Liver (tissue), 8 donors: ENCODE measurements at regions not wholly inside any gene's neighbourhood (a gene's known extent, or its start where the extent isn't known, plus 50 kb on each side); places are given as distances from the start of the nearest gene placed in this dataset.

Experiments used
- DNase-seq: peaks from one replicate; pipeline ENCODE4 v3.0.0-alpha.2; 2017; ENCODE audit warnings: low spot score
- H3K27ac ChIP-seq, 2 donors: one replicate each; pipeline ENCODE4 v1.7.0; 2013; ENCODE audit warnings: inconsistent platforms in 2 of 2, low read length in 2 of 2, control low read depth in 1 of 2, low read depth in 1 of 2, mild to moderate bottlenecking in 1 of 2
- H3K27me3 ChIP-seq, 4 donors: one replicate each; pipeline versions ENCODE4 v1.6.1 to v1.7.0; 2013; ENCODE audit warnings: low read length in 3 of 4, inconsistent platforms in 1 of 4, mild to moderate bottlenecking in 1 of 4, moderate library complexity in 1 of 4; ENCODE audit not compliant: control insufficient read depth in 4 of 4, insufficient read depth in 4 of 4
- H3K36me3 ChIP-seq, 4 donors: one replicate each; pipeline versions ENCODE4 v1.6.1 to v1.7.0; 2013; ENCODE audit warnings: low read length in 3 of 4, mild to moderate bottlenecking in 3 of 4, low read depth in 1 of 4, moderate library complexity in 1 of 4; ENCODE audit not compliant: control insufficient read depth in 4 of 4, insufficient read depth in 3 of 4
- H3K4me1 ChIP-seq, 4 donors: one replicate each; pipeline versions ENCODE4 v1.6.1 to v1.7.0; 2013; ENCODE audit warnings: low read length in 3 of 4, mild to moderate bottlenecking in 3 of 4, moderate library complexity in 1 of 4; ENCODE audit not compliant: control insufficient read depth in 4 of 4, insufficient read depth in 4 of 4
- H3K4me3 ChIP-seq, 3 donors: one replicate each; pipeline versions ENCODE4 v1.6.1 to v1.7.0; 2013; ENCODE audit warnings: low read length in 3 of 3, control low read depth in 1 of 3, low read depth in 1 of 3, mild to moderate bottlenecking in 1 of 3
- H3K9ac ChIP-seq, 2 donors: one replicate each; pipeline ENCODE4 v1.7.0; 2013; ENCODE audit warnings: low read length in 2 of 2, mild to moderate bottlenecking in 2 of 2, moderate library complexity in 2 of 2, control low read depth in 1 of 2, low read depth in 1 of 2
- H3K9me3 ChIP-seq, 4 donors: one replicate each; pipeline versions ENCODE4 v1.6.1 to v1.7.0; 2013; ENCODE audit warnings: low read length in 3 of 4; ENCODE audit not compliant: control insufficient read depth in 4 of 4
- EGR1 ChIP-seq, 2 donors: IDR thresholded peaks; 2 replicates each; pipeline ENCODE4 v1.6.1; 2016 to 2018; ENCODE audit warnings: antibody characterized with exemption in 2 of 2, low read depth in 2 of 2
- FOXA1 ChIP-seq: IDR thresholded peaks from 2 replicates; pipeline ENCODE4 v1.6.1; 2016; ENCODE audit warnings: antibody characterized with exemption
- GABPA ChIP-seq, 2 donors: IDR thresholded peaks in 1 of 2; conservative IDR thresholded peaks in 1 of 2; 2 replicates each; pipeline ENCODE4 v1.6.1; 2016; ENCODE audit warnings: antibody characterized with exemption in 2 of 2, mild to moderate bottlenecking in 1 of 2, moderate library complexity in 1 of 2
- HNF4A ChIP-seq, 2 donors: conservative IDR thresholded peaks; 2 replicates each; pipeline ENCODE4 v1.6.1; 2016; ENCODE audit warnings: antibody characterized with exemption in 2 of 2, mild to moderate bottlenecking in 2 of 2
- HNF4G ChIP-seq: IDR thresholded peaks from 2 replicates; pipeline ENCODE4 v1.6.1; 2016; ENCODE audit warnings: antibody characterized with exemption
- NR2F2 ChIP-seq: IDR thresholded peaks from 2 replicates; pipeline ENCODE4 v1.6.1; 2016; ENCODE audit warnings: antibody characterized with exemption
- RAD21 ChIP-seq, 2 donors: IDR thresholded peaks; 2 replicates each; pipeline ENCODE4 v1.6.1; 2016; ENCODE audit warnings: antibody characterized with exemption in 2 of 2, mild to moderate bottlenecking in 2 of 2
- RXRA ChIP-seq, 2 donors: IDR thresholded peaks; 2 replicates each; pipeline ENCODE4 v1.6.1; 2017 to 2018; ENCODE audit warnings: antibody characterized with exemption in 2 of 2, mild to moderate bottlenecking in 1 of 2
- TAF1 ChIP-seq: conservative IDR thresholded peaks from 2 replicates; pipeline ENCODE4 v1.6.1; 2016; ENCODE audit warnings: antibody characterized with exemption, mild to moderate bottlenecking
- YY1 ChIP-seq: IDR thresholded peaks from 2 replicates; pipeline ENCODE4 v1.6.1; 2016; ENCODE audit warnings: antibody characterized with exemption, mild to moderate bottlenecking
- WGBS: extraction: QIAGEN DNeasy Blood & Tissue Kit; methylation state at CpG from one replicate; pipeline ENCODE4 v1.1.7; 2013; 5-methylcytosine and 5-hydroxymethylcytosine counted together
- TF ChIP-seq, protein P1 (sequence below): IDR thresholded peaks from 2 replicates; pipeline ENCODE4 v1.6.1; 2016; ENCODE audit warnings: antibody characterized with exemption
- TF ChIP-seq, protein P2 (sequence below): IDR thresholded peaks from 2 replicates; pipeline ENCODE4 v1.6.1; 2016; ENCODE audit warnings: antibody characterized with exemption, mild to moderate bottlenecking
- TF ChIP-seq, protein P3 (sequence below): fragments of 150-350 bp; IDR thresholded peaks from 2 replicates; pipeline ENCODE4 v1.5.1; 2017; ENCODE audit warnings: improper control_type of control experiment, low read depth, low read length; ENCODE audit not compliant: missing input control
- TF ChIP-seq, protein P4 (sequence below): IDR thresholded peaks from 2 replicates; pipeline ENCODE4 v1.6.1; 2016; ENCODE audit warnings: antibody characterized with exemption
- TF ChIP-seq, protein P5 (sequence below): IDR thresholded peaks from 2 replicates; pipeline ENCODE4 v1.6.1; 2016; ENCODE audit warnings: antibody characterized with exemption
- donor health status: healthy.
- donor health status: healthy.
- donor health status: healthy.
- donor health status: healthy.
- donor health status: healthy.

DNA sequence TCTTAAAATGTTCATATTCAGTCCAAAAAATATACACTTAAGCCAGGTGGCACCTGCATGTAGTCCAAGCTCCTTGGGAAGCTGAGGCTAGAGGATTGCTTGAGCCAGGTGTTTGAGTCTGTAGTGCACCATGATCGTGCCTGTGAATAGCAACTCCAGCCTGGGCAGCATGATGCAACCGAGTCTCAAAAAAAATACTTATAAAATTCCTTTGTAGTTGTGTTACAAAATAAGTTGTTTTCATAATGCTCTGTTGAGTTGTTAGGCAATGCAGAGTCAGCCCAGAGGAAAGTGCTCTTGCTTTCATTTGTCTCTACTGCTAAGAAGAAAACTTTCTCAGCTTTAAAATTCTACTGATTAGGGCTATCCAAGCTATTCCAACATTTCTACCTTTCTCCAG is 442.8 kb upstream of the ARRDC4 start:
- Histone ChIP-seq H3K4me1 (no peaks in the 10 kb centered on the region), H3K9me3 (no peaks in the 10 kb centered on the region), H3K36me3 (no peaks in the 10 kb centered on the region), H3K9ac (no peak overlapping the region), H3K4me3 (no peak overlapping the region), H3K27me3 (peaks cover 0 to 6% (median 0%) of the 10 kb centered on the region in 4 donors), H3K27ac (no peak overlapping the region)
- DNase-seq = no peak
- WGBS = 83% methylated on average over 2 of the region's 2 CpGs
- TF ChIP-seq EGR1 (IDR thresholded peaks at IDR 0.05; ENCODE audit: low read depth in 2 of 2) (no peak), HNF4G (no peak), GABPA (IDR thresholded peaks at IDR 0.05 in 1 of 2, conservative IDR thresholded peaks at IDR 0.05 in 1 of 2) (no peak), NR2F2 (no peak), HNF4A (conservative IDR thresholded peaks at IDR 0.05) (no peak), RXRA (IDR thresholded peaks at IDR 0.05) (no peak), FOXA1 (no peak)
- TF ChIP-seq, protein P1, sequence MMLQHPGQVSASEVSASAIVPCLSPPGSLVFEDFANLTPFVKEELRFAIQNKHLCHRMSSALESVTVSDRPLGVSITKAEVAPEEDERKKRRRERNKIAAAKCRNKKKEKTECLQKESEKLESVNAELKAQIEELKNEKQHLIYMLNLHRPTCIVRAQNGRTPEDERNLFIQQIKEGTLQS = no peak
- TF ChIP-seq, protein P2, sequence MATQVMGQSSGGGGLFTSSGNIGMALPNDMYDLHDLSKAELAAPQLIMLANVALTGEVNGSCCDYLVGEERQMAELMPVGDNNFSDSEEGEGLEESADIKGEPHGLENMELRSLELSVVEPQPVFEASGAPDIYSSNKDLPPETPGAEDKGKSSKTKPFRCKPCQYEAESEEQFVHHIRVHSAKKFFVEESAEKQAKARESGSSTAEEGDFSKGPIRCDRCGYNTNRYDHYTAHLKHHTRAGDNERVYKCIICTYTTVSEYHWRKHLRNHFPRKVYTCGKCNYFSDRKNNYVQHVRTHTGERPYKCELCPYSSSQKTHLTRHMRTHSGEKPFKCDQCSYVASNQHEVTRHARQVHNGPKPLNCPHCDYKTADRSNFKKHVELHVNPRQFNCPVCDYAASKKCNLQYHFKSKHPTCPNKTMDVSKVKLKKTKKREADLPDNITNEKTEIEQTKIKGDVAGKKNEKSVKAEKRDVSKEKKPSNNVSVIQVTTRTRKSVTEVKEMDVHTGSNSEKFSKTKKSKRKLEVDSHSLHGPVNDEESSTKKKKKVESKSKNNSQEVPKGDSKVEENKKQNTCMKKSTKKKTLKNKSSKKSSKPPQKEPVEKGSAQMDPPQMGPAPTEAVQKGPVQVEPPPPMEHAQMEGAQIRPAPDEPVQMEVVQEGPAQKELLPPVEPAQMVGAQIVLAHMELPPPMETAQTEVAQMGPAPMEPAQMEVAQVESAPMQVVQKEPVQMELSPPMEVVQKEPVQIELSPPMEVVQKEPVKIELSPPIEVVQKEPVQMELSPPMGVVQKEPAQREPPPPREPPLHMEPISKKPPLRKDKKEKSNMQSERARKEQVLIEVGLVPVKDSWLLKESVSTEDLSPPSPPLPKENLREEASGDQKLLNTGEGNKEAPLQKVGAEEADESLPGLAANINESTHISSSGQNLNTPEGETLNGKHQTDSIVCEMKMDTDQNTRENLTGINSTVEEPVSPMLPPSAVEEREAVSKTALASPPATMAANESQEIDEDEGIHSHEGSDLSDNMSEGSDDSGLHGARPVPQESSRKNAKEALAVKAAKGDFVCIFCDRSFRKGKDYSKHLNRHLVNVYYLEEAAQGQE = no peak
- TF ChIP-seq, protein P3, sequence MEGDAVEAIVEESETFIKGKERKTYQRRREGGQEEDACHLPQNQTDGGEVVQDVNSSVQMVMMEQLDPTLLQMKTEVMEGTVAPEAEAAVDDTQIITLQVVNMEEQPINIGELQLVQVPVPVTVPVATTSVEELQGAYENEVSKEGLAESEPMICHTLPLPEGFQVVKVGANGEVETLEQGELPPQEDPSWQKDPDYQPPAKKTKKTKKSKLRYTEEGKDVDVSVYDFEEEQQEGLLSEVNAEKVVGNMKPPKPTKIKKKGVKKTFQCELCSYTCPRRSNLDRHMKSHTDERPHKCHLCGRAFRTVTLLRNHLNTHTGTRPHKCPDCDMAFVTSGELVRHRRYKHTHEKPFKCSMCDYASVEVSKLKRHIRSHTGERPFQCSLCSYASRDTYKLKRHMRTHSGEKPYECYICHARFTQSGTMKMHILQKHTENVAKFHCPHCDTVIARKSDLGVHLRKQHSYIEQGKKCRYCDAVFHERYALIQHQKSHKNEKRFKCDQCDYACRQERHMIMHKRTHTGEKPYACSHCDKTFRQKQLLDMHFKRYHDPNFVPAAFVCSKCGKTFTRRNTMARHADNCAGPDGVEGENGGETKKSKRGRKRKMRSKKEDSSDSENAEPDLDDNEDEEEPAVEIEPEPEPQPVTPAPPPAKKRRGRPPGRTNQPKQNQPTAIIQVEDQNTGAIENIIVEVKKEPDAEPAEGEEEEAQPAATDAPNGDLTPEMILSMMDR = no peak
- TF ChIP-seq, protein P4, sequence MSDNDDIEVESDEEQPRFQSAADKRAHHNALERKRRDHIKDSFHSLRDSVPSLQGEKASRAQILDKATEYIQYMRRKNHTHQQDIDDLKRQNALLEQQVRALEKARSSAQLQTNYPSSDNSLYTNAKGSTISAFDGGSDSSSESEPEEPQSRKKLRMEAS = no peak

DNA sequence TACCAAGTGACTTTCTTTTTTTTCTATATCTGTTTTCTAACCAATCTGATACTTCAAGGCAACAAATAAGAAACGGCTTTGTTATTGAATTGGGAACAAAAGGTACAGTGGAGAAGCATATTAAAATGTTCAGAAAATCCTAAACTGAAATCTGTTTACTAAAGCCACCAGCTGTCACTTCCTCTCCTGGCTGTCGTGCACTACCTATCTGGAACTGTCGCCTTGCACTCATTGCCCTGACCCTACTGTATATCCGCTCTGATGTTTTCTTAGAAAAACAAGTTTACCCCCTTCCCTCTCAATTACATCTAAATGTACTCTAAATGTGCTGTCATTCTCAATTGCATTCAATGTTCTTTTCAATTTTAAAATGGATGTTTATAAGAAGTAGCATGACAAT is 439.8 kb upstream of the ARRDC4 start:
- H3K4me3 ChIP-seq = no peak overlapping the region
- no peaks in the 10 kb centered on the region for H3K9me3 ChIP-seq
- no peak overlapping the region for H3K9ac ChIP-seq
- no peak overlapping the region for H3K27ac ChIP-seq
- no peaks in the 10 kb centered on the region for H3K36me3 ChIP-seq
- no peaks in the 10 kb centered on the region for H3K4me1 ChIP-seq
- H3K27me3 ChIP-seq = peaks cover 0 to 6% (median 0%) of the 10 kb centered on the region in 4 donors
- WGBS = 68% methylated on average over 4 of the region's 4 CpGs
- DNase-seq = no peak
- TF ChIP-seq, protein P5, sequence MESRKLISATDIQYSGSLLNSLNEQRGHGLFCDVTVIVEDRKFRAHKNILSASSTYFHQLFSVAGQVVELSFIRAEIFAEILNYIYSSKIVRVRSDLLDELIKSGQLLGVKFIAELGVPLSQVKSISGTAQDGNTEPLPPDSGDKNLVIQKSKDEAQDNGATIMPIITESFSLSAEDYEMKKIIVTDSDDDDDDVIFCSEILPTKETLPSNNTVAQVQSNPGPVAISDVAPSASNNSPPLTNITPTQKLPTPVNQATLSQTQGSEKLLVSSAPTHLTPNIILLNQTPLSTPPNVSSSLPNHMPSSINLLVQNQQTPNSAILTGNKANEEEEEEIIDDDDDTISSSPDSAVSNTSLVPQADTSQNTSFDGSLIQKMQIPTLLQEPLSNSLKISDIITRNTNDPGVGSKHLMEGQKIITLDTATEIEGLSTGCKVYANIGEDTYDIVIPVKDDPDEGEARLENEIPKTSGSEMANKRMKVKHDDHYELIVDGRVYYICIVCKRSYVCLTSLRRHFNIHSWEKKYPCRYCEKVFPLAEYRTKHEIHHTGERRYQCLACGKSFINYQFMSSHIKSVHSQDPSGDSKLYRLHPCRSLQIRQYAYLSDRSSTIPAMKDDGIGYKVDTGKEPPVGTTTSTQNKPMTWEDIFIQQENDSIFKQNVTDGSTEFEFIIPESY = no peak
- TF ChIP-seq YY1 (no peak), NR2F2 (no peak), HNF4G (no peak), RAD21 (IDR thresholded peaks at IDR 0.05) (no peak), TAF1 (no peak), GABPA (IDR thresholded peaks at IDR 0.05 in 1 of 2, conservative IDR thresholded peaks at IDR 0.05 in 1 of 2) (no peak)
- TF ChIP-seq, protein P2 = no peak
- TF ChIP-seq, protein P1 = no peak
